OCI-LY7 (cell line): ENCODE measurements at regions not wholly inside any gene's neighbourhood (a gene's known extent, or its start where the extent isn't known, plus 50 kb on each side); places are given as distances from the start of the nearest gene placed in this dataset.

Experiments
- BruUV-seq: library from RNA; stranded (reverse); fragments of 400-500 nt; replicated peaks from 2 replicates; lab custom pipeline; 2021; lab: Mats Ljungman, UMichigan
- CTCF ChIA-PET: fragments of 300-600 bp; sonication (Branson Sonifier 250); formaldehyde crosslinking; loops from one replicate; lab custom pipeline; 2022; ENCODE audit warnings: antibody characterized with exemption; ENCODE audit not compliant: unreplicated experiment; lab: Charles Lee
- POLR2A ChIA-PET: fragments of 300-600 bp; sonication (Branson Sonifier 250); formaldehyde crosslinking; loops from one replicate; lab custom pipeline; 2022; ENCODE audit warnings: antibody characterized with exemption; lab: Charles Lee
- DNase-seq: peaks from one replicate; pipeline ENCODE4 v3.0.0-alpha.2; 2015; ENCODE audit warnings: low spot score
- H2AFZ ChIP-seq: fragments of 200-600 bp; sonication (generic), shearing (Covaris generic); 2 replicates; pipeline ENCODE4 v1.6.1; 2014; ENCODE audit warnings: mild to moderate bottlenecking, antibody characterized with exemption, low read length, moderate library complexity
- H3K27ac ChIP-seq: fragments of 200-600 bp; sonication (generic); 2 replicates; pipeline ENCODE4 v1.5.1; 2014; ENCODE audit warnings: mixed run types, low read depth, mild to moderate bottlenecking, moderate library complexity, low read length, inconsistent platforms; ENCODE audit not compliant: poor library complexity, severe bottlenecking
- H3K36me3 ChIP-seq: fragments of 200-600 bp; sonication (generic); 2 replicates; pipeline ENCODE4 v1.6.1; 2014; ENCODE audit warnings: mild to moderate bottlenecking, antibody characterized with exemption, low read length, moderate library complexity, mixed read lengths; ENCODE audit not compliant: insufficient read depth
- H3K4me1 ChIP-seq: fragments of 200-600 bp; sonication (generic); 2 replicates; pipeline ENCODE4 v1.5.1; 2014; ENCODE audit warnings: mild to moderate bottlenecking, low read length; ENCODE audit not compliant: insufficient read depth, poor library complexity, severe bottlenecking
- H3K4me2 ChIP-seq: fragments of 200-600 bp; sonication (generic); 2 replicates; pipeline ENCODE4 v1.6.1; 2014; ENCODE audit warnings: mild to moderate bottlenecking, low read length
- H3K4me3 ChIP-seq: fragments of 200-600 bp; sonication (generic); 2 replicates; pipeline ENCODE4 v1.5.1; 2014; ENCODE audit warnings: mild to moderate bottlenecking, low read depth, low read length; ENCODE audit not compliant: poor library complexity, severe bottlenecking
- H3K79me2 ChIP-seq: fragments of 200-600 bp; sonication (generic); 2 replicates; pipeline ENCODE4 v1.6.1; 2016; ENCODE audit warnings: low read depth, mild to moderate bottlenecking, low read length, moderate library complexity, mixed read lengths; ENCODE audit not compliant: insufficient read depth
- H3K9me2 ChIP-seq: fragments of 200-600 bp; sonication (generic); 2 replicates; pipeline ENCODE4 v1.6.1; 2016; ENCODE audit warnings: mild to moderate bottlenecking, low read length, mixed read lengths; ENCODE audit not compliant: insufficient read depth
- H3K9me3 ChIP-seq: fragments of 200-600 bp; sonication (generic); 2 replicates; pipeline ENCODE4 v1.6.1; 2014; ENCODE audit warnings: mild to moderate bottlenecking, mixed run types, low read length, mixed read lengths
- H4K20me1 ChIP-seq: fragments of 200-600 bp; sonication (generic); 2 replicates; pipeline ENCODE4 v1.6.1; 2014; ENCODE audit warnings: mild to moderate bottlenecking, antibody characterized with exemption, low read length, moderate library complexity, mixed read lengths; ENCODE audit not compliant: insufficient read depth
- EZH2phosphoT487 ChIP-seq: fragments of 200-600 bp; sonication (generic); IDR thresholded peaks from 2 replicates; pipeline ENCODE4 v1.6.1; 2018; ENCODE audit warnings: low read depth, borderline replicate concordance, mild to moderate bottlenecking, mixed run types, antibody characterized with exemption, low read length, moderate library complexity, mixed read lengths
- intact Hi-C: fragments of 100-400 bp; cut with micrococcal nuclease; formaldehyde crosslinking; loops from one replicate; pipeline ENCODE4 v1.10.0; 2022; ENCODE audit not compliant: unreplicated experiment
- TF ChIP-seq, protein P1 (sequence below): fragments of 200-600 bp; sonication (generic); conservative IDR thresholded peaks from 2 replicates; pipeline ENCODE4 v1.5.1; 2014; ENCODE audit warnings: mild to moderate bottlenecking, antibody characterized with exemption, low read length, moderate library complexity, mixed read lengths

DNA sequence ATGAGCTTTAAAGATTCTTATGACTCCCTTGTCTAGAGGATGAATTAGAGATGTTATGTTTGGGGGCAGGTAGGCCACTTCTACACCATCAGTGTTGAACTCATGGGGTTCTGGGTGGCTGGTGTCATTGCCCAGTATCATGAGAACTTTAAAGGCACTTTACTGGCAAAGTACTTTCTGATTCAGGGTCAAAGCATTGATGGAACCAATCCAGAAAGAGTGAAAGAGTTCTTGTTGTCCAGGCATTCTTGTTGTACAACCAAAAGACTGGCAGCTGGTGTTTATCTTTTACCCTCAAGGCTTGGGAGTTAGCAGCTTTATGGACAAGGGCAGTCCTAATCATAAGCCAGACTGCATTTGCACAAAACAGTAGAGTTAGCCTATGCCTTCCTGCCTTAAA, 673.0 kb downstream of the USP25 start:
- ChIA-PET POLR2A (no interaction called here), CTCF (no interaction called here)
- no peaks in the 10 kb centered on the region for H3K4me1 ChIP-seq
- no TSS peak for BruUV-seq
- no peaks in the 10 kb centered on the region for H3K9me2 ChIP-seq
- no peak overlapping the region for H3K27ac ChIP-seq
- TF ChIP-seq, protein P1, sequence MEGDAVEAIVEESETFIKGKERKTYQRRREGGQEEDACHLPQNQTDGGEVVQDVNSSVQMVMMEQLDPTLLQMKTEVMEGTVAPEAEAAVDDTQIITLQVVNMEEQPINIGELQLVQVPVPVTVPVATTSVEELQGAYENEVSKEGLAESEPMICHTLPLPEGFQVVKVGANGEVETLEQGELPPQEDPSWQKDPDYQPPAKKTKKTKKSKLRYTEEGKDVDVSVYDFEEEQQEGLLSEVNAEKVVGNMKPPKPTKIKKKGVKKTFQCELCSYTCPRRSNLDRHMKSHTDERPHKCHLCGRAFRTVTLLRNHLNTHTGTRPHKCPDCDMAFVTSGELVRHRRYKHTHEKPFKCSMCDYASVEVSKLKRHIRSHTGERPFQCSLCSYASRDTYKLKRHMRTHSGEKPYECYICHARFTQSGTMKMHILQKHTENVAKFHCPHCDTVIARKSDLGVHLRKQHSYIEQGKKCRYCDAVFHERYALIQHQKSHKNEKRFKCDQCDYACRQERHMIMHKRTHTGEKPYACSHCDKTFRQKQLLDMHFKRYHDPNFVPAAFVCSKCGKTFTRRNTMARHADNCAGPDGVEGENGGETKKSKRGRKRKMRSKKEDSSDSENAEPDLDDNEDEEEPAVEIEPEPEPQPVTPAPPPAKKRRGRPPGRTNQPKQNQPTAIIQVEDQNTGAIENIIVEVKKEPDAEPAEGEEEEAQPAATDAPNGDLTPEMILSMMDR: no peak
- TF ChIP-seq EZH2phosphoT487: no peak
- no peaks in the 10 kb centered on the region for H3K9me3 ChIP-seq
- H2AFZ ChIP-seq: no peak overlapping the region
- H4K20me1 ChIP-seq: no peaks in the 10 kb centered on the region
- H3K79me2 ChIP-seq: no peaks in the 10 kb centered on the region
- no peak overlapping the region for H3K4me2 ChIP-seq
- no peak overlapping the region for H3K4me3 ChIP-seq
- intact Hi-C loops: no loop called here
- no peak for DNase-seq
- H3K36me3 ChIP-seq: no peaks in the 10 kb centered on the region

GRCh38 chr21:16404776-16405175, 675.0 kb downstream of the USP25 start:
- no peak overlapping the region for H3K4me3 ChIP-seq
- H3K9me2 ChIP-seq: no peaks in the 10 kb centered on the region
- no peak for DNase-seq
- intact Hi-C loops: no loop called here
- ChIA-PET CTCF (no interaction called here), POLR2A (interaction anchor here (0.7 kb wide), 1 partner anchor 1474 kb away, joined by 4 read pairs; no protein-coding TSS in a partner anchor)
- no peak overlapping the region for H2AFZ ChIP-seq
- no peaks in the 10 kb centered on the region for H3K9me3 ChIP-seq
- H3K79me2 ChIP-seq: no peaks in the 10 kb centered on the region
- H3K4me1 ChIP-seq: no peaks in the 10 kb centered on the region
- no peaks in the 10 kb centered on the region for H3K36me3 ChIP-seq
- no peak overlapping the region for H3K27ac ChIP-seq
- H4K20me1 ChIP-seq: no peaks in the 10 kb centered on the region
- no peak overlapping the region for H3K4me2 ChIP-seq
- no TSS peak for BruUV-seq
- no peak for TF ChIP-seq EZH2phosphoT487
- TF ChIP-seq, protein P1: no peak

DNA sequence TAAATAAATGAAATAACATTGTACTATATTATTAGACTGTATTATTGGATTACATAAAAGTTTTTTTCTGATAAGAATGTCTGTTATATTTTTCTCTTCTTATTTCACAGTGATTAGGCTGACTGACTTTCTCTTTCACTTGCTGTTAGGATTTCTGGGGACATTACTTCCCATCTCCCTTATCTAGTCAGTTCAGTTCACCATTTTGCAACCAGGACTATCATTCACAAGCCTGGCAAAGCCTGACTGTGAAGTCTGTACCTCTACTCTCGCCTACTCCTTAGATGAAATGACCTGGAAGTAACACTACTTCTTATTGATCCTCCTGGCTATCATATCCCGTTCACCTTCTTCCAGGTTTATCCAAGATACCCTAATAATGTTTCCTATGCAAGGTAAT, 676.6 kb downstream of the USP25 start:
- no TSS peak for BruUV-seq
- no peak overlapping the region for H3K27ac ChIP-seq

More for the DNA sequence above, 676.6 kb downstream of the USP25 start:
- TF ChIP-seq, protein P1: no peak
- no peak for TF ChIP-seq EZH2phosphoT487
- CTCF ChIA-PET: no interaction called here
- H2AFZ ChIP-seq: no peak overlapping the region
- intact Hi-C loops: no loop called here
- no peaks in the 10 kb centered on the region for H3K79me2 ChIP-seq
- H3K9me2 ChIP-seq: no peaks in the 10 kb centered on the region
- POLR2A ChIA-PET: no interaction called here
- H3K4me2 ChIP-seq: no peak overlapping the region
- H3K9me3 ChIP-seq: no peaks in the 10 kb centered on the region
- no peak overlapping the region for H3K4me3 ChIP-seq
- no peaks in the 10 kb centered on the region for H3K36me3 ChIP-seq
- no peaks in the 10 kb centered on the region for H3K4me1 ChIP-seq
- H4K20me1 ChIP-seq: no peaks in the 10 kb centered on the region
- no peak for DNase-seq
